ENCODE measurements at regions not wholly inside any gene's neighbourhood (a gene's known extent, or its start where the extent isn't known, plus 50 kb on each side); places are given as distances from the start of the nearest gene placed in this dataset.

- Histone ChIP-seq H3K27me3 (ENCODE audit: insufficient read depth, low read length, poor library complexity, severe bottlenecking) (no peaks in the 10 kb centered on the region), H3K4me1 (ENCODE audit: insufficient read depth, low read length, poor library complexity, severe bottlenecking) (no peaks in the 10 kb centered on the region), H3K4me3 (ENCODE audit: low read length, poor library complexity, severe bottlenecking) (no peak overlapping the region), H3K9ac (ENCODE audit: low read depth, low read length, poor library complexity, severe bottlenecking) (no peak overlapping the region), H3K9me3 (ENCODE audit: insufficient read depth, low read depth, low read length) (no peaks in the 10 kb centered on the region), H4K20me1 (ENCODE audit: insufficient read depth, low read length, poor library complexity, severe bottlenecking) (no peaks in the 10 kb centered on the region), H2AFZ (ENCODE audit: low read length) (no peak overlapping the region), H3K4me2 (ENCODE audit: low read depth, low read length, poor library complexity, severe bottlenecking) (no peak overlapping the region), H3K79me2 (ENCODE audit: insufficient read depth, low read length) (no peaks in the 10 kb centered on the region), H3K9me2 (replicated peaks; ENCODE audit: low read depth, low read length) (no peaks in the 10 kb centered on the region), H3F3A (ENCODE audit: low read depth) (no peaks in the 10 kb centered on the region), H3K36me3 (ENCODE audit: insufficient read depth, low read length) (no peaks in the 10 kb centered on the region)
- TF ChIP-seq, protein P1, sequence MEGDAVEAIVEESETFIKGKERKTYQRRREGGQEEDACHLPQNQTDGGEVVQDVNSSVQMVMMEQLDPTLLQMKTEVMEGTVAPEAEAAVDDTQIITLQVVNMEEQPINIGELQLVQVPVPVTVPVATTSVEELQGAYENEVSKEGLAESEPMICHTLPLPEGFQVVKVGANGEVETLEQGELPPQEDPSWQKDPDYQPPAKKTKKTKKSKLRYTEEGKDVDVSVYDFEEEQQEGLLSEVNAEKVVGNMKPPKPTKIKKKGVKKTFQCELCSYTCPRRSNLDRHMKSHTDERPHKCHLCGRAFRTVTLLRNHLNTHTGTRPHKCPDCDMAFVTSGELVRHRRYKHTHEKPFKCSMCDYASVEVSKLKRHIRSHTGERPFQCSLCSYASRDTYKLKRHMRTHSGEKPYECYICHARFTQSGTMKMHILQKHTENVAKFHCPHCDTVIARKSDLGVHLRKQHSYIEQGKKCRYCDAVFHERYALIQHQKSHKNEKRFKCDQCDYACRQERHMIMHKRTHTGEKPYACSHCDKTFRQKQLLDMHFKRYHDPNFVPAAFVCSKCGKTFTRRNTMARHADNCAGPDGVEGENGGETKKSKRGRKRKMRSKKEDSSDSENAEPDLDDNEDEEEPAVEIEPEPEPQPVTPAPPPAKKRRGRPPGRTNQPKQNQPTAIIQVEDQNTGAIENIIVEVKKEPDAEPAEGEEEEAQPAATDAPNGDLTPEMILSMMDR (conservative IDR thresholded peaks at IDR 0.05; ENCODE audit: low read length): no peak
- no peak for TF ChIP-seq EZH2phosphoT487 (IDR thresholded peaks at IDR 0.05; ENCODE audit: borderline replicate concordance)
Observed at GRCh38 chr11:123249354-123249753, 54.3 kb upstream of the CLMP start.

- Histone ChIP-seq H3K4me3 (ENCODE audit: low read length, poor library complexity, severe bottlenecking) (no peak overlapping the region), H3F3A (ENCODE audit: low read depth) (no peaks in the 10 kb centered on the region), H3K4me2 (ENCODE audit: low read depth, low read length, poor library complexity, severe bottlenecking) (no peak overlapping the region), H3K9ac (ENCODE audit: low read depth, low read length, poor library complexity, severe bottlenecking) (no peak overlapping the region), H3K4me1 (ENCODE audit: insufficient read depth, low read length, poor library complexity, severe bottlenecking) (no peaks in the 10 kb centered on the region), H3K79me2 (ENCODE audit: insufficient read depth, low read length) (no peaks in the 10 kb centered on the region), H3K9me2 (replicated peaks; ENCODE audit: low read depth, low read length) (no peaks in the 10 kb centered on the region), H4K20me1 (ENCODE audit: insufficient read depth, low read length, poor library complexity, severe bottlenecking) (no peaks in the 10 kb centered on the region), H3K9me3 (ENCODE audit: insufficient read depth, low read depth, low read length) (no peaks in the 10 kb centered on the region), H3K27me3 (ENCODE audit: insufficient read depth, low read length, poor library complexity, severe bottlenecking) (no peaks in the 10 kb centered on the region), H2AFZ (ENCODE audit: low read length) (no peak overlapping the region), H3K36me3 (ENCODE audit: insufficient read depth, low read length) (no peaks in the 10 kb centered on the region)
- TF ChIP-seq EZH2phosphoT487 (IDR thresholded peaks at IDR 0.05; ENCODE audit: borderline replicate concordance): no peak
- TF ChIP-seq, protein P1 (conservative IDR thresholded peaks at IDR 0.05; ENCODE audit: low read length): no peak
Observed at GRCh38 chr11:123247813-123248379, 52.8 kb upstream of the CLMP start.

- Histone ChIP-seq H3K4me3 (ENCODE audit: low read length, poor library complexity, severe bottlenecking) (no peak overlapping the region), H4K20me1 (ENCODE audit: insufficient read depth, low read length, poor library complexity, severe bottlenecking) (no peaks in the 10 kb centered on the region), H2AFZ (ENCODE audit: low read length) (peak overlapping the region; percentile 55; the same call in 1 of the 2 replicates), H3K79me2 (ENCODE audit: insufficient read depth, low read length) (no peaks in the 10 kb centered on the region), H3K9me3 (ENCODE audit: insufficient read depth, low read depth, low read length) (no peaks in the 10 kb centered on the region), H3K27me3 (ENCODE audit: insufficient read depth, low read length, poor library complexity, severe bottlenecking) (no peaks in the 10 kb centered on the region), H3F3A (ENCODE audit: low read depth) (no peaks in the 10 kb centered on the region), H3K4me2 (ENCODE audit: low read depth, low read length, poor library complexity, severe bottlenecking) (no peak overlapping the region), H3K36me3 (ENCODE audit: insufficient read depth, low read length) (no peaks in the 10 kb centered on the region), H3K4me1 (ENCODE audit: insufficient read depth, low read length, poor library complexity, severe bottlenecking) (no peaks in the 10 kb centered on the region), H3K9me2 (replicated peaks; ENCODE audit: low read depth, low read length) (no peaks in the 10 kb centered on the region), H3K9ac (ENCODE audit: low read depth, low read length, poor library complexity, severe bottlenecking) (no peak overlapping the region)
- TF ChIP-seq EZH2phosphoT487 (IDR thresholded peaks at IDR 0.05; ENCODE audit: borderline replicate concordance): no peak
- TF ChIP-seq, protein P1 (conservative IDR thresholded peaks at IDR 0.05; ENCODE audit: low read length): no peak
Observed at GRCh38 chr11:123247496-123247799, 52.4 kb upstream of the CLMP start.

All from Loucy (cell line).